GM12864 (cell line): ENCODE measurements at regions not wholly inside any gene's neighbourhood (a gene's known extent, or its start where the extent isn't known, plus 50 kb on each side); places are given as distances from the start of the nearest gene placed in this dataset.

Experiments used
- DNase-seq: peaks from one replicate; pipeline ENCODE4 v3.0.0-alpha.2; 2011; ENCODE audit warnings: low read depth
- H3K4me3 ChIP-seq: 2 replicates; pipeline ENCODE4 v1.5.1; 2011; ENCODE audit warnings: mild to moderate bottlenecking, low read depth, low read length, control low read depth
- TF ChIP-seq, protein P1 (sequence below): IDR thresholded peaks from 2 replicates; pipeline ENCODE4 v1.5.1; 2011; ENCODE audit warnings: low read depth, mild to moderate bottlenecking, moderate library complexity, low read length, control low read depth, inconsistent platforms; ENCODE audit errors: missing control alignments

GRCh38 chr9:75754080-75754479 lies 136.4 kb upstream of the PCSK5 start:
- no peak for DNase-seq
- H3K4me3 ChIP-seq = no peak overlapping the region

GRCh38 chr9:75775166-75775565 lies 115.3 kb upstream of the PCSK5 start:
- no peak overlapping the region for H3K4me3 ChIP-seq
- DNase-seq = no peak
- TF ChIP-seq, protein P1, sequence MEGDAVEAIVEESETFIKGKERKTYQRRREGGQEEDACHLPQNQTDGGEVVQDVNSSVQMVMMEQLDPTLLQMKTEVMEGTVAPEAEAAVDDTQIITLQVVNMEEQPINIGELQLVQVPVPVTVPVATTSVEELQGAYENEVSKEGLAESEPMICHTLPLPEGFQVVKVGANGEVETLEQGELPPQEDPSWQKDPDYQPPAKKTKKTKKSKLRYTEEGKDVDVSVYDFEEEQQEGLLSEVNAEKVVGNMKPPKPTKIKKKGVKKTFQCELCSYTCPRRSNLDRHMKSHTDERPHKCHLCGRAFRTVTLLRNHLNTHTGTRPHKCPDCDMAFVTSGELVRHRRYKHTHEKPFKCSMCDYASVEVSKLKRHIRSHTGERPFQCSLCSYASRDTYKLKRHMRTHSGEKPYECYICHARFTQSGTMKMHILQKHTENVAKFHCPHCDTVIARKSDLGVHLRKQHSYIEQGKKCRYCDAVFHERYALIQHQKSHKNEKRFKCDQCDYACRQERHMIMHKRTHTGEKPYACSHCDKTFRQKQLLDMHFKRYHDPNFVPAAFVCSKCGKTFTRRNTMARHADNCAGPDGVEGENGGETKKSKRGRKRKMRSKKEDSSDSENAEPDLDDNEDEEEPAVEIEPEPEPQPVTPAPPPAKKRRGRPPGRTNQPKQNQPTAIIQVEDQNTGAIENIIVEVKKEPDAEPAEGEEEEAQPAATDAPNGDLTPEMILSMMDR = no peak

More at GRCh38 chr9:75754080-75754479, 136.4 kb upstream of the PCSK5 start:
- TF ChIP-seq, protein P1 = no peak

DNA sequence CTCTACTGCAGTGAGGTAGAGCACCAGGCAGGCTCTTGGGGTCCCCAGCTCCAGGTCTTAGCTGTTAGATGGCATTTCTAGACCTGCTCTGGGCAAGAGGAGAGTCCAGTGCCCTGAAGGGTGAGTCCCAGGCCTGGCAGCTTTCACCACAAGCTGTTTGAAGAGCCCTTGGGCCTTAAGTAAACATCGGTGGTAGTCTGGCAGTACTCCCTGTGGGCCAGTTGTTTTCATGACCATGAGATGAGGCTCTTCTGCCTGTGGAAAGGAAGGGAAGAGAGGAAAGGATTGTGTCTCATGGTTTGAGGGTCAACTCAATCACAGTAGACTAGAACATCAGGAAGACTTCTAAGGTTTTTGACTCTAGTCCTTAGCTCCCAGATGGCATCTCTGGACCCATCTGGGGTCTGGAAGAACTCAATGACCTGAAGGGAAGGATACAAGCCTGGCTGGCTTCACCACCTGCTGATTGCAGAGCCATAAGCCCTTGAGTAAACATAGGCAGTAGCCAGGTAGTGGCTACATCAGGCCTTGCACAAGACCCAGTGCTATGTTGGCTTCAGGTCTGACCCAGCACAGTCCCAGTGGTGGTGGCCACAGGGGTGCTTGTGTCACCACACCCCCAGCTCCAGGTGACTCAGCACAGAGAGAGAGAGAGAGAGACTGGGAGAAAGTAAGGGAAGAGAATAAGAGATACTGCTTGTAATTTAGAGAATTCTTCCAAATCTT lies 114.3 kb upstream of the PCSK5 start:
- H3K4me3 ChIP-seq = no peak overlapping the region
- TF ChIP-seq, protein P1 = no peak
- DNase-seq = no peak

GRCh38 chr9:75780185-75780584 lies 110.3 kb upstream of the PCSK5 start:
- TF ChIP-seq, protein P1 = no peak
- DNase-seq = no peak
- no peak overlapping the region for H3K4me3 ChIP-seq

- no peak for DNase-seq
- TF ChIP-seq, protein P1 = no peak
- H3K4me3 ChIP-seq = no peak overlapping the region
These were observed 102.4 kb upstream of the PCSK5 start for GRCh38 chr9:75788006-75788634.

DNA sequence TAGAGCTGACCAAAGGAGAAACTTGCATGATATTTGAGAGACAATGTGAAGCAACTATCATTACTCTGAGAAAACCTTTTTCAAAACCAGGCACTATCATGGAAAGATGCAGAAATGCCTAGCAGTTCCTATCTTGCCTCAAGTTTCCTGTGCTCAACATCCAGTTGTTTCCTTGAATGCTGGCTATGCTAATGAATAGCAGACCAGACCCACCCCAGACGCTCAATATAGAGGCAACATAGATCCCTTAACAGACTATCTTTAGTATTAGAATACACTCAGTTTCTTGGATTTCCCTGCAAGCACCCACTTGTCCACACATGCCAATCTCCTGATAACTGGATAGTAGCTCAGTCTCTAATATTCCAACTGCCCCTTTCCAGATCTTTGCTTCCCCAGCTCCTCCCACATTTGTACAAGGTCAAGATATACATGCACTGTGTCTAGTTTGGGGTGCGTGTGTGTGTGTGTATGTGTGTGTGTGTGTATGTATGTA lies 93.3 kb upstream of the PCSK5 start:
- DNase-seq = no peak
- TF ChIP-seq, protein P1 = no peak
- no peak overlapping the region for H3K4me3 ChIP-seq
